Right atrium auricular region (tissue), 2 donors: ENCODE measurements at regions not wholly inside any gene's neighbourhood (a gene's known extent, or its start where the extent isn't known, plus 50 kb on each side); places are given as distances from the start of the nearest gene placed in this dataset.

Experiments used
- DNase-seq: peaks from one replicate; pipeline ENCODE4 v3.0.0-alpha.2; 2019; ENCODE audit warnings: low spot score
- H3K27ac ChIP-seq, 2 donors: fragments of 200-600 bp; sonication (generic); 1 replicate in 1 of 2; 2 replicates in 1 of 2; pipeline ENCODE4 v1.5.1; 2016 to 2019
- H3K27me3 ChIP-seq, 2 donors: fragments of 200-600 bp; sonication (generic); one replicate each; pipeline versions ENCODE4 v1.5.1 to v1.6.0; 2017 to 2019
- H3K36me3 ChIP-seq: fragments of 200-600 bp; sonication (generic); one replicate; pipeline ENCODE4 v1.5.1; 2016
- H3K4me1 ChIP-seq, 2 donors: fragments of 200-600 bp; sonication (generic); one replicate each; pipeline versions ENCODE4 v1.5.1 to v1.6.0; 2017 to 2019
- H3K4me3 ChIP-seq, 2 donors: fragments of 200-600 bp; sonication (generic); 1 replicate in 1 of 2; 2 replicates in 1 of 2; pipeline ENCODE4 v1.5.1; 2017 to 2019; ENCODE audit warnings: mild to moderate bottlenecking in 1 of 2, moderate library complexity in 1 of 2
- H3K9me3 ChIP-seq, 2 donors: fragments of 200-600 bp; sonication (generic); one replicate each; pipeline ENCODE4 v1.5.1; 2019
- CTCF ChIP-seq, 2 donors: fragments of 200-600 bp; sonication (generic); IDR thresholded peaks; one replicate each; pipeline ENCODE4 v1.5.1; 2019; ENCODE audit warnings: antibody characterized with exemption in 2 of 2

- no peak for TF ChIP-seq CTCF (IDR thresholded peaks at IDR 0.05)
- H3K27ac ChIP-seq, result no peak overlapping the region
- no peaks in the 10 kb centered on the region for H3K36me3 ChIP-seq
- no peaks in the 10 kb centered on the region for H3K9me3 ChIP-seq
- H3K27me3 ChIP-seq, result no peaks in the 10 kb centered on the region
- DNase-seq, result no peak
- no peak overlapping the region for H3K4me3 ChIP-seq
- H3K4me1 ChIP-seq, result no peaks in the 10 kb centered on the region
These were observed 69.4 kb upstream of the MAGED1 start for GRCh38 chrX:51824061-51824460.

DNA sequence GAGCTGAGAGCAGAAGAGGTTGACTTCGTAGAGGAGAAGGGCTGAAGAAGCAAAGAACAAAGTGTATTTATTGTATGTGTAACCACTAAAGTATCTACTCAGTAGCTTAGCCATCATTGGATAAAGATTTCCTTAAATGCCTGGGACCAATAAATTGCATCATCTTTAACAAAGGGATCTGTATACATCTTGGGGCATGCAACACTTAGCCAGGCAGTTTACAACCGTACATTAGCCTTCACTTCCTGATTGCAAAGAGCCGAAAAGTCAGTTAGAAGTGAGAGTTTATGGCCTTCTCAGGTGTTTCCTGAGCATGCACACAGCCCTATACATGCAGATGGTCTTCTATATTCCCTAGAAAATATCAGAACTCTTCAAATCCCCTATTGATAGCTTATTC, 68.0 kb upstream of the MAGED1 start:
- no peak overlapping the region for H3K4me3 ChIP-seq
- H3K9me3 ChIP-seq, result no peaks in the 10 kb centered on the region
- DNase-seq, result no peak
- TF ChIP-seq CTCF (IDR thresholded peaks at IDR 0.05), result no peak
- H3K36me3 ChIP-seq, result no peaks in the 10 kb centered on the region
- H3K27me3 ChIP-seq, result no peaks in the 10 kb centered on the region
- no peaks in the 10 kb centered on the region for H3K4me1 ChIP-seq
- no peak overlapping the region for H3K27ac ChIP-seq

DNA sequence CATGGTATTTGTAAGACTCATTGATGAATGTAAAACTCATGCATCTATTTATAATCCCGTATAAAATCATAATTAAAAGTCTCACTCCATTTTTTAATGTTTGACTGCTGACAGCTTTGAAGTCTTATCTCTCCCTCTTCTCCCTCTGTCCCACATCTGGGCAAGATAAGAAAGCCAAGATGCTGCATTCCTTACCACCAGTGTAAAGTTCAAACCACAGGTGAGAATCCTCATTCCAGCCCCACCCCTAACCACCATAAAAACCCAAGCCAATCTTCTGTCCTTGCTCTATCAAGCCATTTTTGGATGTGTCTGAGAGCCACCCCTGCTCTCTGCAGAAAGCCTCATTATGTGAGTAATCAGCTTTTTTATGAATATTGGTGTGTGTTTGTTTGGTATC, 59.3 kb upstream of the MAGED1 start:
- no peak for DNase-seq
- H3K36me3 ChIP-seq, result no peaks in the 10 kb centered on the region
- TF ChIP-seq CTCF (IDR thresholded peaks at IDR 0.05), result no peak
- no peaks in the 10 kb centered on the region for H3K27me3 ChIP-seq
- no peak overlapping the region for H3K27ac ChIP-seq
- H3K4me1 ChIP-seq, result no peaks in the 10 kb centered on the region
- no peaks in the 10 kb centered on the region for H3K9me3 ChIP-seq
- no peak overlapping the region for H3K4me3 ChIP-seq

DNA sequence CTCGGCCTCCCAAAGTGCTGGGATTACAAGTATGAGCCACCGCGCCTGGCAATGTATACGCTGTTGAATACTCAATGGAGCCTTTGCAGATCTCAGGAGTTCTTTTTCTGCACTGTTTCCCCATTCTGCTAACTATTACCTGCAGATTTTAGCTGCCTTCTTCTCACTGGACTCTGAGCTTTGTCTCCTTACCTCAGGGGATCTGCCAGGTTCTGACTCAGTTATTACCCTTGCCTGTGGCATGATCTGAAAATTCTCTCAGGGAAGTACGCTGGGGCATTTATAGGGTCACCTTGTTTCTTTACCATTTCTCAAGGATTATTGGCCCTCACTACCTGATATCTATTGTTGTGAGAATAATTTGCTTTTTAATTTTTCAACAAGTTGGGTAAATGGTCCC, 56.6 kb upstream of the MAGED1 start:
- TF ChIP-seq CTCF (IDR thresholded peaks at IDR 0.05), result no peak
- Histone ChIP-seq H3K4me3 (no peak overlapping the region), H3K27me3 (no peaks in the 10 kb centered on the region), H3K4me1 (no peaks in the 10 kb centered on the region), H3K36me3 (no peaks in the 10 kb centered on the region), H3K27ac (no peak overlapping the region), H3K9me3 (no peaks in the 10 kb centered on the region)
- DNase-seq, result no peak

DNA sequence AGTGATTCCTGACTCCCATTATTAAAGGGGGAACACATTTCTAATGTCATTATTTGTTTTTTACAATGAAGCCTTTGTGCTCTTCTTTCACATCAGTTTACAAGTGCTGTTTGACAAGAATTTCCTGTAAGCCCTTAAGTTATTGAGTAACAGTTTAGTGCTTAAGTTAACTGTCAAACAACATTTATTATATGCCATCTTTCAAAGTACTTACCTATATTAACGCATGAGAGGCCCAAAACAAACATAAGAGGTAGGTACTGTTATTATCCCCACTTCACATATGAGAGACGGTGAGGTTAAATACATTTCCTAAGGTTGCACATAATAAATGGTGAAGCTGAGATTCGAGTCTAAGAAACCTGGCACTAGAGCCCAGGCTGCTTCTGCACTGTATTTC, 56.0 kb upstream of the MAGED1 start:
- no peak for TF ChIP-seq CTCF (IDR thresholded peaks at IDR 0.05)
- no peak for DNase-seq
- Histone ChIP-seq H3K27me3 (no peaks in the 10 kb centered on the region), H3K4me1 (no peaks in the 10 kb centered on the region), H3K27ac (no peak overlapping the region), H3K9me3 (no peaks in the 10 kb centered on the region), H3K4me3 (no peak overlapping the region), H3K36me3 (no peaks in the 10 kb centered on the region)

GRCh38 chrX:51837921-51838320, 55.5 kb upstream of the MAGED1 start:
- no peaks in the 10 kb centered on the region for H3K27me3 ChIP-seq
- no peaks in the 10 kb centered on the region for H3K4me1 ChIP-seq
- H3K4me3 ChIP-seq, result no peak overlapping the region
- TF ChIP-seq CTCF (IDR thresholded peaks at IDR 0.05), result no peak
- H3K36me3 ChIP-seq, result no peaks in the 10 kb centered on the region
- peak; percentile 66 for DNase-seq
- H3K27ac ChIP-seq, result no peak overlapping the region
- H3K9me3 ChIP-seq, result no peaks in the 10 kb centered on the region
